ES-I3 (cell line): ENCODE measurements at regions not wholly inside any gene's neighbourhood (a gene's known extent, or its start where the extent isn't known, plus 50 kb on each side); places are given as distances from the start of the nearest gene placed in this dataset.
"Not testable (repeated sequence)": the region's sequence is repeated elsewhere in the genome, so short reads cannot be mapped to it uniquely, and the experiment has no call there.

Experiments used
- H3K36me3 ChIP-seq: 2 replicates; pipeline ENCODE4 v1.6.1; 2013; ENCODE audit warnings: mild to moderate bottlenecking, low read length, control low read depth, moderate library complexity; ENCODE audit not compliant: insufficient read depth
- H3K4me1 ChIP-seq: 2 replicates; pipeline ENCODE4 v1.6.1; 2013; ENCODE audit warnings: mild to moderate bottlenecking, control low read depth, low read length; ENCODE audit not compliant: insufficient read depth
- H3K9ac ChIP-seq: 2 replicates; pipeline ENCODE4 v1.6.1; 2013; ENCODE audit warnings: low read depth, mild to moderate bottlenecking, low read length, moderate library complexity
- H3K9me3 ChIP-seq: 2 replicates; pipeline ENCODE4 v1.6.1; 2013; ENCODE audit warnings: mild to moderate bottlenecking, low read length, moderate library complexity; ENCODE audit not compliant: control insufficient read depth, insufficient read depth

DNA sequence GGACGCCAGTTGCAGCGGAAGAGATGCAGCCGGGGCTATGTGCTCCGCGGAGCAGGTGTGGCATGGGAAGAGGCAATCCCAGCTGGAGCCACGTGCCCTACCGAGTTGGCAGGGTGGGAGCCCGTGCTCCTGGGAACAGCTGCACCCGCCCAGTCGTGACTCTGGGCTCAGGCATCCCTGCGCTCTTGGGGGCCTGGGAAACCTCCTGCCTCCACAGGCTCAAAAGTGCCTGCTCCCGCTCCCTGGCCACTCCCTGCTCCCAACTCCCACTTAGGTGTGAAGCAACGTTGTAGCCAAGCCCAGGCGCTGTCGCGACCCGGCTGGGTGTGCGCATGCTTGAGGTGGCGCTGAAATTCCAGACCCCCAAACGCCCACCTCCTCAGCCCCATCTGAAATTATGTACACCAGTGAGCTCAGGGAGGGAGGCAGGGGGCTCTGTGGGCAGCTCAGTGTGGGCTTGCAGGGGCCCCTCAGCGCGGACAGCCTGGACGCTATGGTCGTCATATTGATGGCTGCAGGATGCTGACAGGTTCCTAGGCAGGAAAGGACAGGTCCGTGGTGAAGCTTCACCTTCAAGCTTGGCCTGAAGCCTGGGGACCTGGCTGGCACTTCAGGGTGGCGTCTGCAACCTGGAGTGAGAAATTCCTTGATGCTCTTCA, 429.9 kb downstream of the SLITRK1 start:
- H3K9ac ChIP-seq: no peak overlapping the region
- no peaks in the 10 kb centered on the region for H3K36me3 ChIP-seq
- H3K9me3 ChIP-seq: no peaks in the 10 kb centered on the region
- H3K4me1 ChIP-seq: no peaks in the 10 kb centered on the region

DNA sequence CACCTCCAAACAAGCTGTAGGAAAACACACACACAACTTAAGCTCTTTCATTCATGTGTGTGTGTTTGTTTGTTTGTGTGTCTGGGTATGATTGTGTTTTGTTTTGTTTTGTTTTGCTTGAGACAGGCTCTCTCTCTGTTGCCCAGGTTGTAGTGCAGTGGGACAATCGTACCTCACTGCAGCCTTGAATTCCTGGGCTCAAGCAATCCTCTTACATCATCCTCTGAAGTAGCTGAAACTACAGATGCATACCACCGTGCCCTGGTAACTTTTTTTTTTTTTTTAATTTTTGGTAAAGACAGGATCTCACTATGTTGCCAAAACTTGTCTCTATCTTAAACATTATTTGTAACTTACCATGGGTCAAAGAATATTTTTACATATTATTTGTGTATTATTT, 431.7 kb downstream of the SLITRK1 start:
- no peak overlapping the region for H3K9ac ChIP-seq
- H3K4me1 ChIP-seq: no peaks in the 10 kb centered on the region
- no peaks in the 10 kb centered on the region for H3K36me3 ChIP-seq
- H3K9me3 ChIP-seq: no peaks in the 10 kb centered on the region

DNA sequence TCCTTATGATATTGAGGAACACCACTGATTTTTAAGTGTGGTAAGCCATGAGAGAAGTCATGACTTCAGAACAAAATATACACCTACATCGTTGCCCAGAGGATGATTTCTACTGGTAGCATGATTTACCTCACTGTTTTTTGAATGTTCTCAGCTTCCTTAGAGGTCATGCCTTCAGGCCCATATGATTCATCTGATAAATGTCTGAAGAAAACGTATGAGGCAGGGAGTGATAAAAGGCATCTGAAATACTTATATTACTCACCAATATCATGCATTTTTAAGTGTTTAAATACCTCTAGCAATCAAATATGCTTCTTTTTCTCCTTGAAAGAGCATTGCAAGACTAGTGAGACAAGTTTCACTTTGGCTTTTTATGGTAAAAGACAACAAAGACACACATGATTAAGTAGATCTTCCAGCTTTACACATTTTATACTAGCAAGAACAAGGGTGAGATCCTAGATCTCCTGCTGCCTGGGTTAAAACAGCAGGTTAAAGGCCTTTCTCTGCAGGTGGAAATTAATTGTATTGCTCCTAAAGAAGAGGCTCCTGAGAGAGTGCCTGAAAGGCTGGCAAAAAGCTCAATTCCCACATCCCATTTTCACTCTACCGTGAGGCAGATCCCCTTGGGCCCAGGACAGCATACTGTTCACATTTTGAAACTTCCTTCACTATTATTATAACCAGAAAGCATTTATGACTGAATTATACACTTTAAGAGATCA, 432.4 kb downstream of the SLITRK1 start:
- H3K36me3 ChIP-seq: no peaks in the 10 kb centered on the region
- no peak overlapping the region for H3K9ac ChIP-seq

DNA sequence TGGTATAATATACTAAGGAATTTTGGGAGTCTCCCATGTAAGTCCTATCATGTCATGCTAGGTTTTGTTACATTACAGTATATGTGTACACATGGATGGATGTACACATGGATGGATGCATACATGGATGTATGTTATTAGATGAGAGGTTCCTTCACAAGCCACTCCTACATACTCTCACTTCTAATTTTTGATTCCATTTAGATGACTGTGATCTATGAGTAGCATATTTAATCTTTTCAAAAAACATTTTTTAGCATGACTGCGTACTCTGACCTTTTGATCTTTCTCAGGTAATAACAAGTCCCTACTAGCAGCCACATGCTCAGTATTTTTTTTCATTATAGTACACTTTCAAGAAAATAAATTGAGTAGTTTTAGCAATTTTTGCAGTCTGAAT, 441.8 kb downstream of the SLITRK1 start:
- H3K36me3 ChIP-seq: no peaks in the 10 kb centered on the region
- no peaks in the 10 kb centered on the region for H3K4me1 ChIP-seq
- no peak overlapping the region for H3K9ac ChIP-seq
- no peaks in the 10 kb centered on the region for H3K9me3 ChIP-seq

More for the DNA sequence above, 432.4 kb downstream of the SLITRK1 start:
- no peaks in the 10 kb centered on the region for H3K9me3 ChIP-seq
- H3K4me1 ChIP-seq: no peaks in the 10 kb centered on the region

DNA sequence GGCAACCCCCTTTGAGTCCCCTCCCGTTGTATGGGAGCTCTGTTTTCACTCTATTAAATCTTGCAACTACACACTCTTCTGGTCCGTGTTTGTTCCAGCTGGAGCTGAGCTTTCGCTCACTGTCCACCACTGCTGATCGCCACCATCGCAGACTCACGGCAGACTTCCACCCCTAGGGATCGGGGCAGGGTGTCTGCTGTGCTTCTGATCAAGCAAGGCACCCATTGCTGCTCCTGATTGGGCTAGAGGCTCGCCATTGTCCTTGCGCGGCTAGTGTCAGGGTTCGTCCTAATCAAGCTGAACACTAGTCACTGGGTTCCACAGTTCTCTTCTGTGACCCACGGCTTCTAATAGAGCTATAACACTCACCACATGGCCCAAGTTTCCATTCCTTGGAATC, 442.8 kb downstream of the SLITRK1 start:
- H3K36me3 ChIP-seq, H3K9me3 ChIP-seq, H3K9ac ChIP-seq: not testable (repeated sequence)

DNA sequence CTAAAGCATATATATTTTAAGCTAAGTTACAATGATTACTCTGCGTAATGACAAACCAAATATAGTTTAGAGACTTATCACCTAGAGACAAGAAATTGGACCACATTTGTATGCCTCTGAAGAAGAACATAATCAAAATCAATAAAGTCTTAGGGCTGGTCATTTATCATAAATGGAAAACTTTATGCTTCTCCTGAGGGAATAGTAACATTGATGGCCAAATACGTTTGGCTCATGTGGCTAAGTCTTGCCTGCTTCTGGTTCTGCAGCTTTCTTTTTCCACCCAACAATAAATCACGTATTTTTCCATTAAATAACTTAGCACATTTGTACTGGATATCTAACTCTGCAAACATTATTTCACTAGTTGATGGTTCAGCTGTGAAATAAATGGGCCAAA, 458.4 kb downstream of the SLITRK1 start:
- no peak overlapping the region for H3K9ac ChIP-seq
- H3K9me3 ChIP-seq: no peaks in the 10 kb centered on the region
- no peaks in the 10 kb centered on the region for H3K36me3 ChIP-seq
- H3K4me1 ChIP-seq: no peaks in the 10 kb centered on the region

More for the DNA sequence above, 442.8 kb downstream of the SLITRK1 start:
- H3K4me1 ChIP-seq: not testable (repeated sequence)

DNA sequence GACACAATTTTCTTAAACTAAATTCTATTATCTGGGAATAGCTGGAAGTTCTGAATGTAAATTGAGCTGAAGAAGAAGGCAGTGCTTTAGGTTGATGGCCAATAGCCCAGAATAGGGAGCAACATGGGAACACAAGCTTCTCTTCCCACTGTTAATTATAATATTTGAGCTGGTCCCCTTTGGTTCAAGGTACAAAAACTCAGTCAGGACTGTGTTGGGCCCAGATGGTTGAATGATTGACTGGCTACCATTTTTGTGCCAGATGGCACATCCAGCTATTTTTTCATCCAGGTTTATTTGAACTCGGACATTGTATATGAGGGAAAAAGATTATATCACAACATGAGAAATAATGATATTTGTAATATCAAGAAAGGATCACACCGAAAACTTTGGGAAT, 458.9 kb downstream of the SLITRK1 start:
- H3K4me1 ChIP-seq: no peaks in the 10 kb centered on the region
- no peaks in the 10 kb centered on the region for H3K9me3 ChIP-seq
- H3K9ac ChIP-seq: no peak overlapping the region
- no peaks in the 10 kb centered on the region for H3K36me3 ChIP-seq

DNA sequence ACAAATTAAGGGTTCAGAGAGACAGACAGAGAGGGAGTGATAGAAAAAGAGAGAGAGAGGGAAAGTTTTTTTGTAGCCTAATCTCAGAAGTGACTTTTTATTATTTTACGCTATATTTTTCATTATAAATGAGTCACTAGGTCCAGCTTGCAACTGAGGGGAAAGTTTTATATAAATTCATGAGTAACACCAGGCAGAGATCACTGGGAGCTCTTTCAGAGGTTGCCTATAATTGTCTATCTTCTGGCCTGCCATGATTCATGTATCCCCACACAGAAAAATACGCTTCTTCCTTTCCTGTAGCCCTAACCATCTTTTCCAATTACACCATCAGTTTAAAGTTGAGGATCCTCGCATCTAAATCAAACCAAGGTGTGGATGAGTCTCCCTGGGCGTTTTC, 467.9 kb downstream of the SLITRK1 start:
- no peaks in the 10 kb centered on the region; the same call in 1 of the 2 replicates for H3K9me3 ChIP-seq
- H3K36me3 ChIP-seq: no peaks in the 10 kb centered on the region
- no peaks in the 10 kb centered on the region for H3K4me1 ChIP-seq
- H3K9ac ChIP-seq: no peak overlapping the region

DNA sequence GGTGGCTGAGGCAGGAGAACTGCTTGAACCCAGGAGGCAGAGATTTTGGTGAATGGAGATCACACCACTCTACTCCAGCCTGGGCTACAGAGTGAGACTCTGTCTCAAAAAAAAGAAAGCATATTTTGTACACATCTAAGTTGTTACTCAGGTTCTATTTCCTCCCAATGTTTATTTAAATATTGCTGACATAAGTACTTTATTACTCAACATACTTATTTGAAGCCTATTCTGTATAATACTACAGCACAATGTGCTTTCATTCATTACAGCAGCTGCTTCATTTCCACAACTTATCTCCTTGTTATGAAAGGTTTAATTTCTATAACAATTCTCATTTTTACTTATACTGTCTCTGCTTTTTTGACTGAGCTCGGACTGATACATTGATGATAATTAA, 495.7 kb downstream of the SLITRK1 start:
- no peaks in the 10 kb centered on the region for H3K36me3 ChIP-seq
- H3K4me1 ChIP-seq: no peaks in the 10 kb centered on the region
- H3K9ac ChIP-seq: no peak overlapping the region
- H3K9me3 ChIP-seq: no peaks in the 10 kb centered on the region

DNA sequence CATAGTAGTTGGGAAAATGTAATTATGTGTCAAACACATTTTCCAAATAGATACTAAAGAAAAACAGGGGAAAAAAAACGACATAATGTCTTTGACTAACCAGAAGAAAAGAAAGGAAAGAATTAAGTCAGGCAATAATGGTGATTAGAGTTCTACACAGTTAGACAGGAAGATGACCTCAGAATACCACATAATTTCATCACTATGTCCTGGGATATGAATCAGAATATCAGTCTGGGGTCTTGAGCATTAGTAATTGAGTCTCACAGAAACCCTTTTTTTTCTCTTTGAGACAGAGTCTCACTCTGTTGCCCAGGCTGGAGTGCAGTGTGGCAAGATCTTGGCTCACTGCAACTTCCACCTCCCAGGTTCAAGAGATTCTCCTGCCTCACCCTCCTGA, 503.4 kb downstream of the SLITRK1 start:
- no peak overlapping the region for H3K9ac ChIP-seq
- H3K4me1 ChIP-seq: no peaks in the 10 kb centered on the region
- H3K9me3 ChIP-seq: no peaks in the 10 kb centered on the region
- H3K36me3 ChIP-seq: no peaks in the 10 kb centered on the region

DNA sequence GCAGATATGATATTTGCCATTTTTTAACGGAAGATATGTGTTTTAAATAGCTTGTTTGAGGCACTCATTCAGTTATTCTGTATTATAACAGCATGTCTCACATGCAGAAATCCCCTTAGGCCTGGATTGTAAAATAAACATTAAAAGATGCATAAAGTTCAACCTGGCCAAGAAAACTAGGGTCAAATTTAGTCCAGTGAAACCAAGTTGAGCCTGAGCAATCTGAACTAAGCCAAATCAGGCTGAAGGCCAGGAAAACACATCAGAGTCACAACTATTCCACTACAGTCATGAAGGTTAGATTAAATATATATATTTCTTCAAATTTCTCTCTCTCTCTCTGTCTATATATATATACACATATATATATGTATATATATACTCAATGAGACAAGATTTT, 504.8 kb downstream of the SLITRK1 start:
- H3K9ac ChIP-seq: no peak overlapping the region
- no peaks in the 10 kb centered on the region for H3K4me1 ChIP-seq
- no peaks in the 10 kb centered on the region for H3K36me3 ChIP-seq
- no peaks in the 10 kb centered on the region for H3K9me3 ChIP-seq

DNA sequence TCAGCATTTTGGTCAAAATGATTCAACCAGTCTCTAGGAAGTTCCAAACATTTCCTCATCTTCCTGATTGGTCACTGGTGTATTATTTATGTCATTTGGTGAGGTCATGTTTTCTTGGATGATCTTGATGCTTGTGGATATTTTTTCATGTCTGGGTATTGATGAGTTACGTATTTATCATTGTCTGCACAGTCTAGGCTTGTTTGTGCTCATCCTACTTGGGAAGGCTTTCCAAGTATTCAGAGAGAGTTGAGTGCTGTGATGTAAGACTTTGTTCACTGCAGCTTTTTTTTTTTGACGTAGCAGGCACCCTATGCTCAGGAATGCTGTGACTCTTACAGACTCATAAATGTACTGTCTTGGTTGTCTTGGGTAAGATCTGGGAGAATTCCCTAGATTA, 509.5 kb downstream of the SLITRK1 start:
- Histone ChIP-seq H3K9ac (no peak overlapping the region), H3K36me3 (no peaks in the 10 kb centered on the region), H3K9me3 (no peaks in the 10 kb centered on the region), H3K4me1 (no peaks in the 10 kb centered on the region)

DNA sequence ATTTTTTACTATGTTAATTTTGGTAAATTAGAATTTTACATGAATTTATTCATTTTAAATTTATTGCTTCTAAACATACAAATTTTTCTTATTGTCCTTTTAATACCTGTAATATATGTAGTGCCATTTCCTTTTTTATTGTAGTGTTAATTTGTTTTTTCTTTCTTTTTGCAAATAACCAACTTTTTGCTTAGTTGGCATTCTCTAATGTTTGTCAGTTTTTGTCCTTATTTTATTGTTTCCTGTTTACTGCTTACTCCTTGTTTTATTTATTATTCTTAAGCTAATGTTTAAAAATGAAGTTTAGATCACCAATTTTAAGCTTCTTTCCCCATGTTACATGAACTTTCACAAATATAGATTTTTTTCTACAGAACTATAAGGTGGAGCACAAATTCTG, 516.6 kb downstream of the SLITRK1 start:
- no peaks in the 10 kb centered on the region for H3K9me3 ChIP-seq
- no peak overlapping the region for H3K9ac ChIP-seq
- no peaks in the 10 kb centered on the region for H3K36me3 ChIP-seq
- no peaks in the 10 kb centered on the region for H3K4me1 ChIP-seq

DNA sequence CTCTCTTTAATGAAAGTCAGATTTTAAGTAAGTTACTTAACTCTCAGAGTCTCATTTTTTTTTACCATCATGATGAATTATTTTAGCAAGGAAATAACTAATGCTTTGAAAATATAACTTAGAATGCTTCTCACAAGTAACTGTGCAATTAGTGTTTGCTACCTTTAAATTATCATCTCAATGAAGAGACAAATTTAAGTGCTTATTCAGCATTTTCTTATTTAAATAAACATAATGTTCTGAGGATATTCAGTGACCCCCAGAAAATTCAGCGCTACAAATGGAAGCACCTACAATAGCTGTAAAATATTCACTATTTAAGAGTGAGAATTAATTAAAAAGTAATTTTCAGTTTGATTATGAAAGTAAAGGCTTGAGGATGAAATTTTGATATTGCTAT, 527.2 kb downstream of the SLITRK1 start:
- H3K4me1 ChIP-seq: no peaks in the 10 kb centered on the region

DNA sequence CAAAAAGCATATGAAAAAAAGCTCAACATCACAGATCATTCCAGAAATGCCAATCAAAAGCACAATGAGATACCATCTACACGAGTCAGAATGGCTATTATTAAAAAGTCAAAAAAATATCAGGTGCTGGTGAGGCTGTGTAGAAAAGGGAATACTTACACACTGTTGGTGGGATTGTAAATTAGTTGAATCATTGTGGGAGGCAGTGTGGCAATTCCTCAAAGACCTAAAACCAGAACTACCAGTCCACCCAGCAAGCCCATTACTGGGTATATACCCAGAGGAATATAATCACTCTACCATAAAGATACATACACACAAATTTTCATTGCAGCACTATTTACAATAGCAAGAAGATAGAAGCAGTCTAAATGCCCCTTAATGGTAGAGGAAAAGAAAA, 529.9 kb downstream of the SLITRK1 start:
- Histone ChIP-seq H3K9me3 (no peaks in the 10 kb centered on the region), H3K4me1 (no peaks in the 10 kb centered on the region), H3K36me3 (no peaks in the 10 kb centered on the region), H3K9ac (no peak overlapping the region)

More for the DNA sequence above, 527.2 kb downstream of the SLITRK1 start:
- Histone ChIP-seq H3K9me3 (no peaks in the 10 kb centered on the region), H3K9ac (no peak overlapping the region), H3K36me3 (no peaks in the 10 kb centered on the region)
